Endodermal cell (in vitro differentiated cells): ENCODE measurements at regions not wholly inside any gene's neighbourhood (a gene's known extent, or its start where the extent isn't known, plus 50 kb on each side); places are given as distances from the start of the nearest gene placed in this dataset.

Source experiments
- DNase-seq: peaks from one replicate; pipeline ENCODE4 v3.0.0-alpha.2; 2017
- H3K27ac ChIP-seq: 2 replicates; pipeline ENCODE4 v1.5.1; 2013; ENCODE audit warnings: mild to moderate bottlenecking, low read depth, low read length, moderate library complexity
- H3K27me3 ChIP-seq: 2 replicates; pipeline ENCODE4 v1.6.1; 2013; ENCODE audit warnings: mild to moderate bottlenecking, low read length, moderate library complexity; ENCODE audit not compliant: insufficient read depth, control insufficient read depth, poor library complexity, severe bottlenecking
- H3K36me3 ChIP-seq: 2 replicates; pipeline ENCODE4 v1.7.0; 2013; ENCODE audit warnings: mild to moderate bottlenecking, low read length, moderate library complexity; ENCODE audit not compliant: control insufficient read depth, insufficient read depth
- H3K4me1 ChIP-seq: one replicate; pipeline ENCODE4 v1.7.0; 2013; ENCODE audit warnings: low read length; ENCODE audit not compliant: control insufficient read depth, insufficient read depth
- H3K4me3 ChIP-seq: 2 replicates; pipeline ENCODE4 v1.5.1; 2013; ENCODE audit warnings: mild to moderate bottlenecking, low read length, moderate library complexity
- H3K9ac ChIP-seq: 2 replicates; pipeline ENCODE4 v1.6.1; 2013; ENCODE audit warnings: mild to moderate bottlenecking, low read length, moderate library complexity; ENCODE audit not compliant: poor library complexity, severe bottlenecking; ENCODE audit errors: extremely low read depth
- H3K9me3 ChIP-seq: 2 replicates; pipeline ENCODE4 v1.6.1; 2013; ENCODE audit warnings: mild to moderate bottlenecking, low read length, moderate library complexity; ENCODE audit not compliant: control insufficient read depth
- H3K27ac Mint-ChIP-seq: 2 replicates; pipeline ENCODE4 v1.8.0; 2020; ENCODE audit warnings: mixed read lengths
- H3K27me3 Mint-ChIP-seq: 2 replicates; pipeline ENCODE4 v1.8.0; 2021; ENCODE audit warnings: mild to moderate bottlenecking, mixed read lengths; ENCODE audit not compliant: insufficient read depth
- H3K36me3 Mint-ChIP-seq: 2 replicates; pipeline ENCODE4 v1.8.0; 2020; ENCODE audit warnings: low read depth, mixed read lengths
- H3K4me1 Mint-ChIP-seq: 2 replicates; pipeline ENCODE4 v1.8.0; 2020; ENCODE audit warnings: mixed read lengths
- H3K4me3 Mint-ChIP-seq: 2 replicates; pipeline ENCODE4 v1.8.0; 2020; ENCODE audit warnings: mild to moderate bottlenecking, moderate library complexity, mixed read lengths
- H3K9me3 Mint-ChIP-seq: 2 replicates; pipeline ENCODE4 v1.8.0; 2020; ENCODE audit warnings: mild to moderate bottlenecking, mixed read lengths
- CTCF ChIP-seq: fragments of 200-600 bp; sonication (generic); conservative IDR thresholded peaks from 2 replicates; pipeline ENCODE4 v1.5.0; 2021; ENCODE audit warnings: antibody characterized with exemption, mild to moderate bottlenecking
- WGBS, 2 experiments: methylation state at CpG; one replicate each; pipeline versions ENCODE4 v1.1.5 to v1.1.7; 2013; ENCODE audit warnings: missing lambda C conversion rate in 2 of 2, mixed read lengths in 1 of 2; ENCODE audit not compliant: insufficient coverage in 1 of 2, insufficient read length in 1 of 2; 5-methylcytosine and 5-hydroxymethylcytosine counted together

- no peaks in the 10 kb centered on the region for H3K27me3 ChIP-seq
- peak overlapping the region; percentile 5 for H3K27ac Mint-ChIP-seq
- peaks cover 2% of the 10 kb centered on the region for H3K9me3 Mint-ChIP-seq
- TF ChIP-seq CTCF, result no peak
- no peak overlapping the region for H3K4me3 Mint-ChIP-seq
- H3K36me3 Mint-ChIP-seq, result no peaks in the 10 kb centered on the region
- H3K36me3 ChIP-seq, result no peaks in the 10 kb centered on the region
- no peak overlapping the region for H3K27ac ChIP-seq
- H3K4me1 ChIP-seq, result peaks cover 7% of the 10 kb centered on the region
- peaks cover 48% of the 10 kb centered on the region for H3K4me1 Mint-ChIP-seq
- DNase-seq, result no peak
- no peaks in the 10 kb centered on the region for H3K27me3 Mint-ChIP-seq
- H3K9me3 ChIP-seq, result no peaks in the 10 kb centered on the region
- 92 to 93% methylated on average over 4 of the region's 4 CpGs for WGBS, 2 experiments
- no peak overlapping the region for H3K4me3 ChIP-seq
- no peak overlapping the region for H3K9ac ChIP-seq
Measured at GRCh38 chr19:28444362-28444761, 768.6 kb downstream of the UQCRFS1 start.

GRCh38 chr19:28443361-28443760 is 769.6 kb downstream of the UQCRFS1 start:
- no peak for DNase-seq
- Mint-ChIP-seq H3K4me1 (peaks cover 45% of the 10 kb centered on the region), H3K27ac (peak overlapping the region; percentile 81), H3K27me3 (no peaks in the 10 kb centered on the region), H3K4me3 (no peak overlapping the region), H3K36me3 (no peaks in the 10 kb centered on the region), H3K9me3 (peaks cover 2% of the 10 kb centered on the region)
- TF ChIP-seq CTCF, result no peak
- Histone ChIP-seq H3K4me1 (peaks cover 7% of the 10 kb centered on the region), H3K27me3 (no peaks in the 10 kb centered on the region), H3K4me3 (no peak overlapping the region), H3K9me3 (no peaks in the 10 kb centered on the region), H3K27ac (peak overlapping the region; percentile 38), H3K36me3 (no peaks in the 10 kb centered on the region), H3K9ac (no peak overlapping the region)
- 75 to 84% methylated on average over 8 to 9 of the region's 9 CpGs for WGBS, 2 experiments

- Mint-ChIP-seq H3K27ac (no peak overlapping the region), H3K9me3 (peaks cover 49% of the 10 kb centered on the region), H3K27me3 (peaks cover 3% of the 10 kb centered on the region), H3K4me3 (no peak overlapping the region), H3K36me3 (peaks cover 19% of the 10 kb centered on the region), H3K4me1 (peaks cover 2% of the 10 kb centered on the region)
- peaks cover 22% of the 10 kb centered on the region for H3K9me3 ChIP-seq
- no peaks in the 10 kb centered on the region for H3K4me1 ChIP-seq
- no peak overlapping the region for H3K27ac ChIP-seq
- H3K9ac ChIP-seq, result no peak overlapping the region
- no peak overlapping the region for H3K4me3 ChIP-seq
- DNase-seq, result no peak
- no peaks in the 10 kb centered on the region for H3K36me3 ChIP-seq
- H3K27me3 ChIP-seq, result no peaks in the 10 kb centered on the region
- WGBS, 2 experiments, result 89 to 97% methylated on average over 6 to 11 of the region's 11 CpGs
- no peak for TF ChIP-seq CTCF
Measured at GRCh38 chr19:28437390-28438346, 775.3 kb downstream of the UQCRFS1 start.
